Nucleus accumbens (tissue), 56 donors: ENCODE measurements at regions not wholly inside any gene's neighbourhood (a gene's known extent, or its start where the extent isn't known, plus 50 kb on each side); places are given as distances from the start of the nearest gene placed in this dataset.
"Not testable (repeated sequence)": the region's sequence is repeated elsewhere in the genome, so short reads cannot be mapped to it uniquely, and the experiment has no call there.

Experiments used
- DNase-seq, 56 donors: peaks; one replicate each; lab custom pipeline; 2025; lab: John Stamatoyannopoulos, UW

DNA sequence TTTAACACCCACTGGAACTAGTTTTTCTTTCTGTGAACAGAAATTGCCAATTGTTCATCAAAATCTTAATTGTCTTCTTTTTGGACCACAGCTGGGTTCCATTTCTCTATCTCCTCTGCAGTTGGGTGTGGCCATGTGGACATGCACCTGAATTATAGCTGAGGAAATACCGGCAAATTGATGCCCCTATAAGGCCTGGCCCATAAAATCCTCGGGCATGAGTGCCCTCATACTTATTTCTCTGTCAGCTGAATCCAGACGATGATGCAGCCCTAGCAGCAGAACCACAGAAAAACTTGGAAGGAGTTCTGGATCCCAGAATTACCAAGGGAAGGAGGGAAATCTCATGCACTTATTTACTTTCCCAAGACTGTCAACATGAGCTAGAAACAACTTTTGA is 249.0 kb downstream of the CYRIA start:
- no peak for DNase-seq

DNA sequence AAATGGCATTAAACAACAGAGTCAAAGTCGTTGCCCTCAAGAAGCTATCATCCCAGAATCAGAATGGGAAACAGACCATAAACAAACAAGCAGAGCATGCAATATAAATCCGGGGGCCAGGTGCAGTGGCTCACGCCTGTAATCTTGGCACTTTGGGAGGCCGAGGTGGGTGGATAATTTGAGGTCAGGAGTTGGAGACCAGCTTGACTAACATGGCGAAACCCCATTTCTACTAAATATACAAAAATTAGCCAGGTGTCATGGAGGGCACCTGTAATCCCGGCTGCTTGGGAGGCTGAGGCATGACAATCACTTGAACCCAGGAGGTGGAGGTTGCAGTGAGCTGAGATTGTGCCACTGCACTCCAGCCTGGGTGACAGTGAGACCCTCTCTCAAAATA is 249.8 kb downstream of the CYRIA start:
- DNase-seq = not testable (repeated sequence)

DNA sequence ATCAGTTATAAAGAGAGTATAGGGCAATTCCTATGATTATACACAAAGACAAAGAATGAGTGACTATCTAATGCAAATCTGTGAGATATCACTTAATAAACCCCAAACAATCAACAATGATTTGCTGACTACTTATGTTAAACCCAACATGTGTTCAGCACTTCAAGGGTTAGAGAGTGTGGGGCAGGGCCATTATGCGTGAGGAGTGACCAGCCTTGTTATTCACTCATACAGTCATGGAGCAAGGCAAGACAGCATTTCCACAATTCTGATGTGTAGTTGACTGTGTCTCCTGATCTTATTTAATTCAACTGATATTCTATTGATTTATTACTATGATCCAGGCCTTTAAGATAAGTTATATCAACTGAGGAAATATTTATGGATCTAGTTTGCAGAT is 251.7 kb downstream of the CYRIA start:
- no peak for DNase-seq

DNA sequence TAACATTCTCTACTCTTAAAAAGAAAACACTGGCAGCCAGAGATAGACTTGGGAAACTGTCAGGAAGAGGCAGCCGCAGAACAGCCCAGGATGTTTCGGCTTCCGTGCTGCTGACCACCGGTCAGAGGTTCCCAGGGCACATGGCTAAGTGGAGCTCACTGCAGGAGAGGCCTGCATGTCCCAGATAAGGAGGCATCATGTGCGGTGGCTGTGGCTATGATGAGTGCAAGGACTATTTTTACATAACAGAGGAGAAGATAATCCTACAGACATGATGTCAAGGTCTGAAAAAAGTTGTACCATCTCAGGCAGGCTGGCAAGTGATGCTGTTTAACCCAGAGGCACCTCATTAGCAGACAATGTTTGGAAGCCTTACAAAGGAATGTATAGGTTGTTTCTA is 252.3 kb downstream of the CYRIA start:
- DNase-seq = no peak

DNA sequence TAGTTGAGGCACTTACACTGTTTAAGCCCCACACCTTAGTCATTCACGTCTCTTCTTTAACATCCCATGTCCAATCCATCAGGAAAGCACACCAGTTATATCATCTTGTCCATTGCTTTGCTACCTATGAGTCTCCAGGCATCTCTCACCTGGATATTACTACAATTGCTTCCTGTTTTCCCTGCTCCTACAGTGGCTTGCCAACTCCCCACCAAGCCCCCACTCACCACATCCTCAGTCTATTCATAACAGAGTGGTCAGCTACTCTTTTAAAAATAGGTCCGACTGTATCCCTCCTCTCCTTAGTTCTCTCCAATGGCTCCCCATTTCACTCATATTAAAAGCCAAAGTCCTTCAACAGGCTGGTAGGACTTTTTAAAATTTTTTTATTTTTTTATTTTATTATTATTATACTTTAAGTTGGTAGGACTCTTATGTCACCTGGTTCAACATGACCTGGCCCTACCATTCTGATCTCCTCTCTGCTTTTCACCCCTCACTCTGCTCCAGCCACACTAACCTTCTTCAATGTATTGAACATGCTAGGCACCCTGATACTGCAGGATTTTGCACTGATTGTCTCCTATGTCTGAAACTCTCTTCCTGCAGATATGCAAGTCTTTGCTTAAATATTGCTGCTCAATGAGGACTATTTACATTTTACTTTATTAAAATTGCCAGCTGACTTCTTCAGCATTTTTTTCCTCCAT is 253.2 kb downstream of the CYRIA start:
- DNase-seq = no peak

DNA sequence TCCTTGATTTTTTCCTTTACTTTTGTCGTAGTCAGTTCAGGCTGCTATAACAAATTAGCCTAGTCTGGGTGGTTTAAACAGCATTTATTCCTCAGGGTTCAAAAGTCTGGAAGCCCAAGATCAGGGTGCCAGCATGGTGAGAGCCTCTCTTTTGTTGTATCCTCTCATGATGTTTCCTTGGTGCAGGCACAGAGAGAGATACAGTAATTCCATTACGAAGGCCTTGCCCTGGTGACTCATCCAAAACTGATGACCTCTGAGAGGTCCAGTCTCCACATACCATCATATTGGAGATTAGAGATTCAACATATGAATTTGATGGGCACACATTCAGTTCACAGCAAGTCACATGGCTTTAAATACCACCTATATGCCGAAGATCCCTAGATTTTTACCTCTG is 253.8 kb downstream of the CYRIA start:
- DNase-seq = no peak

DNA sequence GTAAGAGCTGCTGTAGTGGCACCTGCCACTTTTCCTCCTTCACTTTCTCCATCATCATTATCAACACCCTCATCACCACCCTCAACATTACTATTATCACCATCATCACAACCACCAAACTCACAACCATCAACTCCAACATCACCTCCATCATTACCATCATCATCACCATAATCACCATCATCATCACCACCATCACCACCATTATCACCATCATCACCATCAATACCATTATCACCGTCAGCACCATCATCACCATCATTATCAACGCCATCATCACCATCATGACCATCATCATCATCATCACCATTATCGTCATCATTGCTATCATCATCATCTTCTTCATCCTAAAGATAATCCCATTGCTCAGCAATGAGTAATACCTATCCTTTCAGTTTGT is 255.8 kb downstream of the CYRIA start:
- DNase-seq = no peak

DNA sequence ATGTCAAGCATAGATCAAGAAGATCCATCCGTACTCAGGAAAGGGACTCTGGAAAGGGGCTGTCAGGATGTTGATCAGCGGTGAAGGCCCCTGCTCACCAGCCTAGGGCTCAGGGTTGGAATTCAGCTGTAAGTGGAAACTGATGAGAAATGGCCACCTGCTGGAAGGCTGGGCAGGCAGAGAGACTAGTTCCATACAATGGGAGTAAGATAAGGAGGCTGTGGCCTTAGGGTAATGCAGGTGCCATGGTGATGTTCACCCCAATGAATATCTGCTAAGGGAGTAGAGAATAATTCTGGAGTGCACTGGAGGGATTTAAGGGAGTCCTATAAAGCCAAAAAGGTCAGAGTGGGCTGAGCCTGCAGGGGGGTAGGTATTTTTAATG is 256.6 kb downstream of the CYRIA start:
- no peak for DNase-seq

DNA sequence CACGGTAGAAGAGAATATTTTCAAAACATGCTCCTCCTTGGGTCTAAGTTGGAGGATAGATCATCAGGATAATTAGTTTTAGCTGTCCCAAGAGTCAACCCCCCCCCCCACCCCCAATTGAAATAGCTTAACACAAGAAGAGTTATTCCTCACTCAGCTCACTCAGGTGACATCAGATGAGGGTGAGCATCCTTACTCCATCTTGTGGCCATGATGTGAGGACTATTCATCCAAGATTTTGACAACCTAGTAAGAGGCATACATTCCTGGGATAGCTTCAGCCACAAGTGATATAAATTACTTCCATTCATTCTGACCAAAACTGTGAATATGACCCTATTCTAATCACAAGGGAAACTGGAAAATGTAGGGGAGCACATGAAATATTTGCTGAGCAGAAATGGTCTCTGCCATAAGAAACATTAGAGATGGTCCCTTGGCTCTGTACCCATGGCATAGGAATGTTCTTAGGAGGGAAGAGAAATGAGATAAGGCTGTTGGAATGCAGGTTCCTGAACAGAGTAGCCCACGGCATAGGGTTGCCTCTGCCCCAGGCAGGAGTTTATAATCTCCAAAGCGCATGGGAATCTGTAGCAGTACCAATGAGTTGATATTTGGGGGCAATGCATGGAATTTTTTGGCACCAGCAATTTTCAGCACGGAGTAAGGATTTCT is 257.2 kb downstream of the CYRIA start:
- DNase-seq = no peak

DNA sequence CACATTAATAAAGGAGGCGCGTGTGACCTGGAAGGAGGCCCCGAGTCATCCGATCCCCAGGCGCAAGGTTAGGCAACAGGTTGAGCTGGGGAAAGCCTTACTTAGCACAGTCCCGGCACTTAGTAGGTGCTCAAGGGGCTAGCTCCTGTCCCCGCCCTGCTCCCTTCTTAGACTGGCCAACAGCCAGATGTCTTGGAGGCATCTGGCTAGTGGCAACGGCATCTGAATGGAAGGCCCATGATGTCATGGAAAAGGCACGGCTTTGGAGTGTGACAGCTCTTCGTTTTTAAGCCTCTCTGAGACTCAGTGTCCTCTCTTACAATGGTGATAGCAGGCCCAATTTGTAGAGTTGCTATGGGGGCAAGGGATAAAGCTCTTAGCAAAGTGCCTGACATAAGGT is 258.3 kb downstream of the CYRIA start:
- peak in 1 of 56 donors; percentile 27 for DNase-seq

DNA sequence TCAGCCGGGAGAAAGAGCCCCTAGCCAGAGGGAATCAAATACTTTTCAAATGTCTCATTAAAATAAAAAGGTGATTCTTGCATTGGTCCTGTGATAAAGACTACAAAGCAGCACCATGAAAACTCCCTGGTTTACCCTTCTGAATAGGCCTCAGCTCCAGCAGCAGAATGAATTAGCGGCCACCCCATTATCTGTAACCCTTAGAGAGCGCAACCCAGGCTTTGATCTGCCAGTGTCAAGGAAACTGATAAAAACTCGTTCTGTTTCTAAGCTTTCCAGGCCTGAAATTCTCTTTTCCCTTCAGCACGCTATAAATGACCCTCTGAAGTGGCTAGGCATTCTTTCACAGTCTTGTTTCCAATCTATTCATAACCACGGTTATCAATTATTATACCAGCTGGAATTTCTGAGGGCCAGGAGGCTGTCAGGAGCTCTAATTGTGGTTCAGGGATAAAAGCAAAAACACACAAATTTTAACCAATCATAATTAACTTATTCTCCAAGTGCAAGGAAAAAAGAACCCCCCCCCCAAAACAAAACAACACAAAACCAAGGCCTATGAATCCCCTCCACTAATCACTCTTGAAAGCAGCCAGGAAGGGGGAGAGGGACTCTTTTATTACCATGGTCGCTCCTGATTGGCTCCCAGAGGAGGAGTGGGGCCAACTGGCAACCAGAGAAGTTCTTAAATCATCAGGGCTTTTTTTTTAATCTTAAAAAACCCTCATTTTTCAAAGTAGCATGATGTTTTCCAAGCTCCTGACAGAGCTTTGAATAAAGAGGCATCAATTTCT is 258.9 kb downstream of the CYRIA start:
- DNase-seq = no peak

DNA sequence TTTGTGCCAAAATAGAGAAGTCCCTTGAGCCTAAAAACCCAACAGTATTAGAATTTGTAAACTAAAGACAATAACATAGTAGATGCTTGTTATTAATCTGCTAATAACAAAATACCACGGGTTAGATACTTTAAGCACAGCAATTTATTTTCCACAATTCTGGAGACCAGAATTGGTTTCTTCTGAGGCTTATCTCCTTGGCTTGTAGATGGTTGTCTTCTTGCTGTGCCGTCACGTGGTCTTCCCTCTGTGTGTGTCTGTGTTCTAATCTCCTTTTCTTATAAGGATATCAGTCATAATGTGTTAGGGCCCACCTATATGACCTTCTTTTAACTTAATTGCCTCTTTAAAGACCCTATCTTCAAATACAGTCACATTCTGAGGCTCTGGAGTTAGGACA is 260.1 kb downstream of the CYRIA start:
- no peak for DNase-seq

DNA sequence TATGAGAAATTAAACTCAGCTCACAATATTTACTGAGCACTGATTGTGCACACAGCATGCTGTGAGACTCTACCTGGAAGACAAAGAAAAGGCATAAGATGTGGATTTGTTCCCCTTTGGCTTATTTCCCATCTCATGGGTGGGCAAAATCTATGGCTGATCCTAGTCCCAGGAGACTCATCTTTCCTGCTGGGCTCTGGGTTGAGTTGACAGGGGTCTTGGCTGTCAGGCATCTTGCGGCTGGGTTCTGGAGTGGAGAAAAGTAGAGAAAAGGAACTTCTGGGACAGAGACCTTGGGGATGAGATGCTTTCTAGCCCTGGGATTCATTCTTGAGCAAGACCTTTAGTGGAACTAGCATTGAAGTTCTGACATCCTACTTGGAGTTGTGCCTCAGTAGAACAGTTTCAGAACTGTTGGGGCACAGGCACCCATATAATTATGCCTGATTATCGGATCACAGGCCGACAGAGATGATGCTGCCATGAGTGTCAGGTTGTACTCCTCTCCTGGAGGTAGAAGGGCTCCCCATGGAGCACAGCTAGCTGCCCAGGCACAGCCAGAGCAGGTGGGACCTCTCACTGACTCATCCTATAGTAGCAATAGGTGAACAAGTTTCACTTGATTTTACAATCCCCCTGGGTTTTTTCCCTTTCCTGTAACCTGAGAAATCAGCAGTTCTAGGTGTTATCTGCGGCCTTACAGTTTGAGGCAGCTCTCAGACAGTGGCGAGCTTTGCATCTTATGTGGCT is 260.9 kb downstream of the CYRIA start:
- DNase-seq = no peak

DNA sequence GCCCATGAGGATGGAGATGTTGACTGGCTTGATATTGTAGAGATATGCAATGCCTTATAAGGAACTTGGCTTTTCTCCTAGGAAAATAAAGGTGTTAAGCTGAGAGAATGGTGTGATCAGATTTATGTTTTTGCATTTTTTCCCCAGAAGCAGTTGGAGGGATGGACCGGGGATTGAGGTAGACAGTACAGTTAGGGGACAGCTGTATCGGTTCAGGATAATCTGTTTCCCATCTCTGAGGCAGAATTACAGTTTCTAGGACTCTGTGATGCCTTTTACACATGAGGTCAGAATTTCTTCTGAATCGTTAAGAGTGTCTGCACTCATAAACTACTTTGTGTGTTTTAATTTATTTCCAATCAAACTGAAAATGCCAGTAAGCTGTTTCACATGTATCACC is 261.5 kb downstream of the CYRIA start:
- no peak for DNase-seq

DNA sequence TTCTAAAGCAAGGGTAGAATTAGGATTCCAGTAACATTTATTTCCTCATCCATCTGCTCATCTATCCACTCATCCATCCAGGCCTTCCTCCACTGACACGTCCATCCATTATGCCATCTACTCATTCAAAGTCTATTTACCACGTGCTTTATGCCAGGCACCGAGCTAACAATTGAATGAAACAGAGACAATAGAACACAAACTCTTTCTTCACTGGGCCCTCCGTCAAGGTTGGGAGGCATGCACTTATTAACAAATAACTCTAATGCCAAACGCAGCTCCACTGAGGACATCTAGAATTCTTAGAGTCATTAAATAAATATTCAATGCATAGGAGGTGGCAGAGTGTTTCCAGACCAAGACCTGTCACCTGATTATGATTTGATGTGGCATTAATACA is 262.7 kb downstream of the CYRIA start:
- DNase-seq = no peak

DNA sequence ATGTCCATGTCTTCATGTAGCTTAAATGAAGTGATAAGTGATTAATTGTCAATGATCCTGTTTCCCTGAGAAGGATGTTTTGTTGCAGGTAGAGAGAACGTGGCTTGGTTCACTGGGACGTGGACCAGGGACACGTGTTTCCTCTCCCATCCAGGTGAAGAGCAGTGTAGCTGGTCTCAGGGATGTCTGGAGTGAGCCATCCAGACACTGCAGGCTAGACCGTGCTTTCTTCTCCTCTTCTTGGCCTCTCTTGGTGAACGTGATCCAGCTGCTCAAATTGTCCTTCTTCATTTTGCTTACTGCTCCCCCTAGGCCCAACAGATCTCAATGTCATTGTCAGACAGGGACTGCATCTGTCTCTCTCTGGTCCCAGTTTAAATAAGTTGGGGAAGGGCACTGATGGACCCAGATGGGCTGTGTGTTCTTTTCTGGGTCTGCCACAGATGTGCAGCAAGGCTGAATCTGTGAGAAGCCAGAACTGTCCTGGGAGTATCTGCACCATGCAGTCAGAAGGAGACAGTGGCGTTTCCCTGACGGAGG is 263.8 kb downstream of the CYRIA start:
- no peak for DNase-seq

DNA sequence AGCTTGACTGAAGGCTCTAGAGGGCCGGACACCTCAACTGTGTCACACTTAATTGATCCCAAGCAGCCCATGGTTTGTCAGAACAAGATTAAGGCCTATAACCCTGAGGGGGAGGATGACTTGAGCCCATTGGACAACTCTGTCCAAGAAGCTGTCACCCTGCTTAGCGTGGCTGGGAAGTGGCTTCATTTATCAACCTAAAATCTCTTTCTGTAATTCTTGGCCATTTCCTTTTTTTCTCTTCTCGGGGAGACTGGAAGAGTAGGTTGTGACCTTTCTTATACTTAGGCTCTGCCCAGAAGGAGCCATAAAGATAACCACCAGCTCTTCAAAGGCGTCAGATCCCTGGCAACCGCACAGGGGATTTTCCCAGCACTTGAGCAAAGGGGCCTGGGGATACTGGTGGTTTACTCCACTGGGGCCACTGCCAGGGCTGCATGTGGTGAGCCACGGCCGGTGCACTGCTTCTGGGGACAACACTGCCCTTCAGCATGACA is 265.5 kb downstream of the CYRIA start:
- DNase-seq = no peak

DNA sequence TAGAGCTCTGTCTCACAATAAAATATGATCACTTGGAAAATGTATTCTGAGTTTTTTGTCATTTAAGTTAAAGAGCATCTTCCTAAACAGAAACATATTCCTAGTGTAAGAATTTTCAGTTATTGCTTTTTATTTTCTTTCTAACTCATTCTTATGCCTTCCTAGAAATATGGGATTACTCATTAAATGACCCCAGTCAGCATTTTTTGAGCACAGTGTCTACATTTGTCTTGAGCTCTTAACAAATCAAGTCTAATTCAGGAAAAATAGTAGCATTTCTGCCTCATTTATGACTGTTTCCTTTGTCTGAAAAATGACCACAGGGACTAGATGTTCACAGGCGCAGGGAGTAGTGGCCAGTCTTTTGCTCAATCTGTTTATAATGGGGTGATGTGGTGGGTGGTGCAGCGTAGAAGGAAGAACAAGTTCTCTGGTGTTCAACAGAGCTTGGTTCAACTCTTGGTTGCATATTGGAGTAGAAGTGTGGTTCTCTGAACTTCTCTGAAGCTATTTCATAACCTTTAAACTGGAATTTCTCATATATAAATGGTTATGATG is 267.1 kb downstream of the CYRIA start:
- no peak for DNase-seq

DNA sequence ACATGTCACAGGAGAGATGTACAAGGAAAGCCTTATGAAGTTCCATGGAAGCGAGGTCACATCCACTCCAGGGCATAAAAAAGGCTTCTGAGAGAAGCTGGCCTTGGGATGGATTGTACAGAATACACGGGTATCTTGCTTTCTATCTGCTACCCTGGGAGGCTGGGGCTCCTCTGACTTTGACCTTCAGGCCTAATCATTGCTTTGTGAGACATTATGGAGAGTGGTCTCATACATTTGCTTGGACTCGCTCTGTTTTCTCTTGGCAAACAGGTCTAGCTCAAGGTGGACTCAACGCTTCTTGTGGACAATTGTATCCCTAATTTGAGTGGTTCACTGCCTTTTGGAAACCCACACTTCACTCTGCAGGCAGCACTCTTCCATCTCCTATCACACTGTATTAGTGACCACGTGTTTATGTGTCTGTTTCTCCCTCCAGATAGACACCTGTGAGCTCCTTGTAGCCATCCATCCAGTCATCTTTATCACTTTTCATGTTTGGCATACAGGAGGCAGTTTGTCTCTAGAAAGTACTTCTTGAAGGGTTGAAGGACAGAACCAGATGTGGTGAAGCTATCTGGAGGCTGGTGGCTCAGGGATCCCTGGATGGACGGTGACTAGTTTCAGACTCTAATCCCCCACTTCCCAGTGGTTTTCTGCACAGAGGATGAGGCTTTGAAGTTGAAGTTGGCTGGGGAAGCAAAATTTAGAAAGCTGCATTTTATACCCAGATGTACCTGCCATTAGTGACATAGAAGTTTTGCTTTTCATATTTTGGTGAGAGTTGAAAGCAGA is 267.8 kb downstream of the CYRIA start:
- DNase-seq = no peak
